Mesenchymal stem cell (in vitro differentiated cells and primary cell): ENCODE measurements at regions not wholly inside any gene's neighbourhood (a gene's known extent, or its start where the extent isn't known, plus 50 kb on each side); places are given as distances from the start of the nearest gene placed in this dataset.

Source experiments
- DNase-seq: peaks from one replicate; pipeline ENCODE4 v3.0.0-alpha.2; 2013
- H2AFZ ChIP-seq: one replicate; pipeline ENCODE4 v1.6.1; 2013; ENCODE audit warnings: low read depth, mild to moderate bottlenecking, control low read depth, inconsistent platforms, low read length, moderate library complexity
- H2AK5ac ChIP-seq: 2 replicates; pipeline ENCODE4 v1.6.1; 2013; ENCODE audit warnings: low read length, moderate library complexity, mild to moderate bottlenecking, inconsistent platforms; ENCODE audit not compliant: severe bottlenecking
- H2BK120ac ChIP-seq: one replicate; pipeline ENCODE4 v1.6.1; 2013; ENCODE audit warnings: low read depth, mild to moderate bottlenecking, inconsistent platforms, low read length, moderate library complexity
- H2BK12ac ChIP-seq, 2 experiments: one replicate each; pipeline ENCODE4 v1.6.1; 2013; ENCODE audit warnings: inconsistent platforms in 2 of 2, low read length in 2 of 2, mild to moderate bottlenecking in 2 of 2, moderate library complexity in 2 of 2, control low read depth in 1 of 2
- H2BK15ac ChIP-seq: one replicate; pipeline ENCODE4 v1.6.1; 2013; ENCODE audit warnings: mild to moderate bottlenecking, low read depth, inconsistent platforms; ENCODE audit not compliant: poor library complexity, severe bottlenecking
- H2BK5ac ChIP-seq: 2 replicates; pipeline ENCODE4 v1.6.1; 2013; ENCODE audit warnings: low read depth, mild to moderate bottlenecking, low read length, control low read depth, inconsistent platforms; ENCODE audit not compliant: poor library complexity, severe bottlenecking
- H3K14ac ChIP-seq, 2 experiments: one replicate each; pipeline ENCODE4 v1.6.1; 2013; ENCODE audit warnings: inconsistent platforms in 2 of 2, low read length in 2 of 2, control low read depth in 1 of 2, mild to moderate bottlenecking in 1 of 2, moderate library complexity in 1 of 2
- H3K18ac ChIP-seq, 2 experiments: one replicate each; pipeline ENCODE4 v1.6.1; 2013; ENCODE audit warnings: inconsistent platforms in 2 of 2, low read length in 2 of 2, control low read depth in 1 of 2, low read depth in 1 of 2, mild to moderate bottlenecking in 1 of 2
- H3K23ac ChIP-seq, 2 experiments: one replicate each; pipeline ENCODE4 v1.6.1; 2013; ENCODE audit warnings: inconsistent platforms in 2 of 2, low read length in 2 of 2, mild to moderate bottlenecking in 2 of 2, moderate library complexity in 2 of 2, control low read depth in 1 of 2
- H3K27ac ChIP-seq: 2 replicates; pipeline ENCODE4 v1.5.1; 2013; ENCODE audit warnings: mild to moderate bottlenecking, moderate library complexity, low read length, control low read depth, inconsistent platforms; ENCODE audit not compliant: poor library complexity, severe bottlenecking
- H3K27me3 ChIP-seq, 2 experiments: 2 replicates each; pipeline versions ENCODE4 v1.6.1 to v1.7.0; 2013; ENCODE audit warnings: low read length in 2 of 2, mild to moderate bottlenecking in 2 of 2, moderate library complexity in 2 of 2, control low read depth in 1 of 2, inconsistent platforms in 1 of 2; ENCODE audit not compliant: control insufficient read depth in 1 of 2, insufficient read depth in 1 of 2
- H3K36me3 ChIP-seq, 2 experiments: 2 replicates each; pipeline versions ENCODE4 v1.6.1 to v1.7.0; 2013; ENCODE audit warnings: low read length in 2 of 2, control low read depth in 1 of 2, inconsistent platforms in 1 of 2, low read depth in 1 of 2, mild to moderate bottlenecking in 1 of 2; ENCODE audit not compliant: insufficient read depth in 2 of 2, control insufficient read depth in 1 of 2
- H3K4ac ChIP-seq, 2 experiments: one replicate each; pipeline ENCODE4 v1.6.1; 2013; ENCODE audit warnings: inconsistent platforms in 2 of 2, low read length in 2 of 2, mild to moderate bottlenecking in 2 of 2, moderate library complexity in 2 of 2, control low read depth in 1 of 2, low read depth in 1 of 2
- H3K4me1 ChIP-seq: 2 replicates; pipeline ENCODE4 v1.6.1; 2013; ENCODE audit warnings: low read depth, low read length, control low read depth; ENCODE audit not compliant: control insufficient read depth, insufficient read depth
- H3K4me2 ChIP-seq: 2 replicates; pipeline ENCODE4 v1.6.1; 2013; ENCODE audit warnings: low read length, mild to moderate bottlenecking, inconsistent platforms; ENCODE audit not compliant: poor library complexity, severe bottlenecking
- H3K4me3 ChIP-seq, 2 experiments: 2 replicates each; pipeline versions ENCODE4 v1.5.1 to v1.7.0; 2013; ENCODE audit warnings: low read length in 2 of 2, mild to moderate bottlenecking in 2 of 2, control low read depth in 1 of 2, low read depth in 1 of 2; ENCODE audit not compliant: insufficient read depth in 1 of 2
- H3K79me1 ChIP-seq: replicated peaks from 2 replicates; pipeline ENCODE4 v1.6.1; 2013; ENCODE audit warnings: mild to moderate bottlenecking, control low read depth, low read length, inconsistent platforms; ENCODE audit not compliant: poor library complexity, severe bottlenecking
- H3K9ac ChIP-seq: 2 replicates; pipeline ENCODE4 v1.7.0; 2013; ENCODE audit warnings: mild to moderate bottlenecking, low read length, moderate library complexity
- H3K9me3 ChIP-seq: 2 replicates; pipeline ENCODE4 v1.7.0; 2013; ENCODE audit warnings: mild to moderate bottlenecking, low read length; ENCODE audit not compliant: control insufficient read depth
- H4K8ac ChIP-seq: one replicate; pipeline ENCODE4 v1.6.1; 2013; ENCODE audit warnings: inconsistent platforms, mild to moderate bottlenecking, low read length, moderate library complexity
- H4K91ac ChIP-seq: one replicate; pipeline ENCODE4 v1.6.1; 2013; ENCODE audit warnings: mild to moderate bottlenecking, low read length, inconsistent platforms
- WGBS: methylation state at CpG from one replicate; pipeline ENCODE4 v1.1.7; 2013; ENCODE audit warnings: mixed read lengths; 5-methylcytosine and 5-hydroxymethylcytosine counted together

DNA sequence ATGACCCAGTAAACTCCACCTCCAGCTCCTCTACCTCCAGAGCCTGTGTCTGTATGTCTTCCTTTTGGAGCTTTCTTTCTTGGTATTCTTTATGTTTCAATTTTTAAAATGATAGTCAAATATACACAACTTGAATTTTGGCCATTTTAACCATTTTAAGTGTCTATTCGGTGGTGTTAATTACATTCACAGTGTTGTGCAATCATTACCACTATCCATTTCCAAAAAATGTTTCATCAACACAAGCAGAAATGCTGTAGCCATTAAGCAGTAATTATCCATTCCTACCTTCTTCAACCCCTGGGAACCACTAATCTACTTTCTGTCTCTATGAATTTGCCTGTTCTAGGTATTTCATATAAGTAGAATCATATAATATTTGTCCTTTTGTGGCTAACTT lies 194.5 kb upstream of the TSC22D2 start:
- H3K9me3 ChIP-seq, result peaks cover 7% of the 10 kb centered on the region
- no peak overlapping the region for H2BK5ac ChIP-seq
- no peak overlapping the region for H3K4ac ChIP-seq
- H2AK5ac ChIP-seq, result no peak overlapping the region
- WGBS, result 94% methylated on average over 1 of the region's 1 CpG
- no peak overlapping the region for H3K4me2 ChIP-seq
- H3K9ac ChIP-seq, result no peak overlapping the region
- H3K23ac ChIP-seq, result no peak overlapping the region
- H3K27ac ChIP-seq, result no peak overlapping the region
- H3K36me3 ChIP-seq, result no peaks in the 10 kb centered on the region
- H2BK12ac ChIP-seq, result no peak overlapping the region
- no peak overlapping the region for H3K14ac ChIP-seq
- H3K79me1 ChIP-seq, result no peaks in the 10 kb centered on the region
- H2AFZ ChIP-seq, result no peak overlapping the region
- H2BK120ac ChIP-seq, result no peak overlapping the region
- no peak for DNase-seq
- H3K27me3 ChIP-seq, result no peaks in the 10 kb centered on the region
- H3K4me1 ChIP-seq, result peaks cover 9% of the 10 kb centered on the region
- no peak overlapping the region for H3K18ac ChIP-seq
- no peak overlapping the region for H4K8ac ChIP-seq
- no peak overlapping the region for H4K91ac ChIP-seq
- no peak overlapping the region for H2BK15ac ChIP-seq
- H3K4me3 ChIP-seq, result no peak overlapping the region

DNA sequence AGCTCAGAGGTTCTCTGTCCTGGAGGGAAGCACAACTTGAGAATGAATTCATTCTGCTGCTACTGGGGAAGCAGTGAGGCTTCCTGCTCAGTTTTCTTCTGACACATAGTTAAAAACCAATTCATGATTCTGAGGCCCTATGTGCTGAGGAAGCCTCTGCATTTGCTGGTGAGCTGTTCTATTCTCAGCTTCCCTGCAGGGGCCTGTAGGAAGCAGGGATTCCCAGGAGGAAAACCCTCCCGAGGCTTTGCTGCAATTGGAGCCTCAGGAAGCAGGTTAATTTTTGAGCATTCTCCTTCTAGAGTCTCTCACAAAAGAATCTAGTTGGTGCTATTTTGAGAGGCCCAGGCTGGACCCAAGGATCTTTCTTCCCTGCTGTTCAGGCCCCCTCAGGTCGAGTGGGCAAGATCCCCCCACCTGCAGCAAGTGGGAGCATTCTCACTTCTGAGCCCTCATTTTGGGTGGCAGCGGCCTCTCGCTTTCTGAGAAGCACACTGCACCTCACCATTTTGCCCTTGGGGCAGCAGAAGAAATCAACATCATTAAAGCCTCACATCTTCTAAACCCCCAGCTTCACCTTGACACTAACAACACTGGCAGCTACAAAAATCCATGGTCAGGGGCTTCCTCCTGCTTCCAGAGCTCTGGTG lies 197.5 kb upstream of the TSC22D2 start:
- H3K36me3 ChIP-seq, result no peaks in the 10 kb centered on the region
- peaks cover 4% of the 10 kb centered on the region for H3K4me1 ChIP-seq
- no peak overlapping the region for H2BK15ac ChIP-seq
- no peak overlapping the region for H2AFZ ChIP-seq
- no peak overlapping the region for H3K4me2 ChIP-seq
- no peak overlapping the region for H2BK120ac ChIP-seq
- H4K8ac ChIP-seq, result no peak overlapping the region
- no peak overlapping the region for H4K91ac ChIP-seq
- H2BK5ac ChIP-seq, result no peak overlapping the region
- H3K18ac ChIP-seq, result peak overlapping the region in 1 of 2 experiments; percentile 8
- no peak overlapping the region for H3K14ac ChIP-seq
- no peak overlapping the region for H3K23ac ChIP-seq
- H2BK12ac ChIP-seq, result no peak overlapping the region
- no peak for DNase-seq
- WGBS, result 66% methylated on average over 4 of the region's 4 CpGs
- no peak overlapping the region for H3K9ac ChIP-seq
- H3K4ac ChIP-seq, result no peak overlapping the region
- H3K27me3 ChIP-seq, result no peaks in the 10 kb centered on the region
- no peak overlapping the region for H3K4me3 ChIP-seq
- no peaks in the 10 kb centered on the region for H3K79me1 ChIP-seq
- no peaks in the 10 kb centered on the region for H3K9me3 ChIP-seq
- no peak overlapping the region for H2AK5ac ChIP-seq
- H3K27ac ChIP-seq, result no peak overlapping the region

DNA sequence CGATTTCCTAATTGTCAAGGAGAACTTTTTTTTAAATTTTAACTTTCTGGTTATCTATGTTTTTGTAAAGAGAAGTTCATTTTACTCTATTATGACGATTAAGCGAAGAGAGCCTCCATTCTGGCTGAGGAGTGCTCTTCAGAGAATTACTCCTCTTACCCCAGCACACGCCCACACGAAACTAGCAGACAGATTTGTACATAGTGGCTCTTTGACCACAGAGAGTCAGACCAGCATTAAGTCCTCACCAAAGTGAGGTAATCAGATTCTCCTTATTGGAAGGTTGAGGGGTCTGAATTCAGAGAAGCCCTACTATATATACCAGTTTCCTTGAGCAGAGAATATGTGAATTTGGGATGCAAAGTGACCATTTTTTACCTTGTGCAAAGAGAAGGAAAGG lies 204.8 kb upstream of the TSC22D2 start:
- H2BK15ac ChIP-seq, result no peak overlapping the region
- H3K4me3 ChIP-seq, result peak overlapping the region in 1 of 2 experiments; percentile 55
- peaks cover 1% of the 10 kb centered on the region for H3K4me1 ChIP-seq
- H2AFZ ChIP-seq, result no peak overlapping the region
- H2BK12ac ChIP-seq, result no peak overlapping the region
- no peak overlapping the region for H3K27ac ChIP-seq
- no peak overlapping the region for H4K8ac ChIP-seq
- H2BK5ac ChIP-seq, result no peak overlapping the region
- H4K91ac ChIP-seq, result no peak overlapping the region
- DNase-seq, result no peak
- H3K36me3 ChIP-seq, result no peaks in the 10 kb centered on the region
- no peaks in the 10 kb centered on the region for H3K27me3 ChIP-seq
- peak overlapping the region; percentile 25 for H3K9ac ChIP-seq
- H2BK120ac ChIP-seq, result no peak overlapping the region
- H3K18ac ChIP-seq, result no peak overlapping the region
- H3K23ac ChIP-seq, result no peak overlapping the region
- no peak overlapping the region for H3K14ac ChIP-seq
- no peak overlapping the region for H2AK5ac ChIP-seq
- H3K4ac ChIP-seq, result no peak overlapping the region
- 100% methylated on average over 2 of the region's 5 CpGs for whole genome bisulfite sequencing
- no peaks in the 10 kb centered on the region for H3K9me3 ChIP-seq
- H3K4me2 ChIP-seq, result no peak overlapping the region
- H3K79me1 ChIP-seq, result no peaks in the 10 kb centered on the region

DNA sequence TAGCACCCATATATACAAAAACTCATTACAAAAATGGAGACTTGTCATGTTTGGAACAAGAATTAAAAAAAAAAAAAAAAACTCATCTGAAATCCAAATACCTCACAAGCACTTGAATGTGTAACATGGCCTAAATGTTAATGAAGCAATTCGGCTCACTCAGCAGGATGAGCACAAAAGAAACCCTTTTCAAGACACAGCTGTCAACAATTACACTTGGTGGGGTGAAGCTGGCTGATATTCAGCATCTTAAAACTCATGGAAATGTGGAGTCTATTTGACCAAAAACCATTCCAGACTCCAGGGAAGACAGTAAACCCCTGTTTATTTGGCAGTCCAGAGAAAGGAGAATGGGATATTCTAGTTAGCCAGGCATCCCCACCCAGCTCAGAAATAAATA lies 205.4 kb upstream of the TSC22D2 start:
- WGBS, result no CpG with 5 or more reads among the region's 1 CpG
- H2BK12ac ChIP-seq, result no peak overlapping the region
- H3K4ac ChIP-seq, result no peak overlapping the region
- H3K9me3 ChIP-seq, result no peaks in the 10 kb centered on the region
- H3K23ac ChIP-seq, result no peak overlapping the region
- peak overlapping the region in 1 of 2 experiments; percentile 55 for H3K4me3 ChIP-seq
- no peaks in the 10 kb centered on the region for H3K36me3 ChIP-seq
- no peak overlapping the region for H3K9ac ChIP-seq
- H2BK15ac ChIP-seq, result no peak overlapping the region
- peaks cover 1% of the 10 kb centered on the region for H3K4me1 ChIP-seq
- no peak overlapping the region for H2AK5ac ChIP-seq
- H3K79me1 ChIP-seq, result no peaks in the 10 kb centered on the region
- H3K4me2 ChIP-seq, result no peak overlapping the region
- no peak overlapping the region for H2BK120ac ChIP-seq
- H3K27me3 ChIP-seq, result no peaks in the 10 kb centered on the region
- H4K8ac ChIP-seq, result no peak overlapping the region
- H3K18ac ChIP-seq, result no peak overlapping the region
- H4K91ac ChIP-seq, result no peak overlapping the region
- H3K27ac ChIP-seq, result no peak overlapping the region
- no peak for DNase-seq
- H2AFZ ChIP-seq, result no peak overlapping the region
- no peak overlapping the region for H2BK5ac ChIP-seq
- H3K14ac ChIP-seq, result no peak overlapping the region
